Calu3 (cell line): ENCODE measurements at regions not wholly inside any gene's neighbourhood (a gene's known extent, or its start where the extent isn't known, plus 50 kb on each side); places are given as distances from the start of the nearest gene placed in this dataset.

Experiments used
- BruUV-seq: library from RNA; stranded (reverse); fragments of 400-500 nt; replicated peaks from 2 replicates; lab custom pipeline; 2021; lab: Mats Ljungman, UMichigan
- CTCF ChIA-PET: fragments of 300-600 bp; sonication (Branson Sonifier 250); formaldehyde crosslinking; loops from one replicate; lab custom pipeline; 2022; ENCODE audit warnings: antibody characterized with exemption; lab: Charles Lee
- DNase-seq: peaks from one replicate; pipeline ENCODE4 v3.0.0; 2022
- H3K27ac Mint-ChIP-seq: one replicate; pipeline ENCODE4 v1.8.0; 2022; ENCODE audit warnings: mixed read lengths; ENCODE audit not compliant: unreplicated experiment
- H3K27me3 Mint-ChIP-seq: one replicate; pipeline ENCODE4 v1.8.0; 2022; ENCODE audit warnings: mixed read lengths; ENCODE audit not compliant: unreplicated experiment
- H3K36me3 Mint-ChIP-seq: one replicate; pipeline ENCODE4 v1.8.0; 2022; ENCODE audit warnings: mild to moderate bottlenecking, moderate library complexity, mixed read lengths; ENCODE audit not compliant: insufficient read depth, unreplicated experiment
- H3K4me1 Mint-ChIP-seq: one replicate; pipeline ENCODE4 v1.8.0; 2022; ENCODE audit warnings: mild to moderate bottlenecking, low read depth, mixed read lengths; ENCODE audit not compliant: unreplicated experiment
- H3K4me3 Mint-ChIP-seq: one replicate; pipeline ENCODE4 v1.8.0; 2022; ENCODE audit warnings: mild to moderate bottlenecking, low read depth, moderate library complexity, mixed read lengths; ENCODE audit not compliant: unreplicated experiment
- H3K9me3 Mint-ChIP-seq: one replicate; pipeline ENCODE4 v1.8.0; 2022; ENCODE audit warnings: low read depth, mixed read lengths; ENCODE audit not compliant: unreplicated experiment
- intact Hi-C: fragments of 100-400 bp; cut with micrococcal nuclease; formaldehyde crosslinking; loops from one replicate; pipeline ENCODE4 v1.10.0; 2022; ENCODE audit not compliant: unreplicated experiment
- TF ChIP-seq, protein P1 (sequence below): fragments of 200-600 bp; IDR thresholded peaks from one replicate; pipeline ENCODE4 v1.8.0; 2022; ENCODE audit warnings: antibody characterized with exemption; ENCODE audit not compliant: unreplicated experiment

DNA sequence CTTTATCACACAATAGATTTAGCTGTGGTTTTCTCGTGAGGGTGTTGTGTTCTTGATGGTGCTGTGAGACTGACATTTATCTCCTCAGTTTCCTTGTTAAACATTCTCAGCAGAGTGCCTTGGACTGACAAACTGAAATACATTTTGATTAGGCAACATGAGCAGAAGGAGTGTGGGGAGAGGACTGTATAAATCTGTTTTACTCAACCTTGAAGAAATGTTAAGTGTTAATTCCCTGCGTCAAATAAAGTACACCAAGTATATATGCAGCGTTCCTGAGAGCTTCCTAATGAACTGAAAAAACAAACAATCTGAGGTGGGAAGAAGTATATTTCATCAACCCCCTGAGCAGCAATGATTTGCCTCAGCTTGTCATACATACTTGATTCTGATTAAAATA lies 540.3 kb upstream of the B3GALT2 start:
- BruUV-seq, result no TSS peak
- Mint-ChIP-seq H3K36me3 (no peaks in the 10 kb centered on the region), H3K4me1 (no peaks in the 10 kb centered on the region), H3K27me3 (no peaks in the 10 kb centered on the region), H3K4me3 (no peak overlapping the region), H3K9me3 (no peaks in the 10 kb centered on the region), H3K27ac (no peak overlapping the region)
- intact Hi-C loops, result no loop called here
- DNase-seq, result no peak
- TF ChIP-seq, protein P1, sequence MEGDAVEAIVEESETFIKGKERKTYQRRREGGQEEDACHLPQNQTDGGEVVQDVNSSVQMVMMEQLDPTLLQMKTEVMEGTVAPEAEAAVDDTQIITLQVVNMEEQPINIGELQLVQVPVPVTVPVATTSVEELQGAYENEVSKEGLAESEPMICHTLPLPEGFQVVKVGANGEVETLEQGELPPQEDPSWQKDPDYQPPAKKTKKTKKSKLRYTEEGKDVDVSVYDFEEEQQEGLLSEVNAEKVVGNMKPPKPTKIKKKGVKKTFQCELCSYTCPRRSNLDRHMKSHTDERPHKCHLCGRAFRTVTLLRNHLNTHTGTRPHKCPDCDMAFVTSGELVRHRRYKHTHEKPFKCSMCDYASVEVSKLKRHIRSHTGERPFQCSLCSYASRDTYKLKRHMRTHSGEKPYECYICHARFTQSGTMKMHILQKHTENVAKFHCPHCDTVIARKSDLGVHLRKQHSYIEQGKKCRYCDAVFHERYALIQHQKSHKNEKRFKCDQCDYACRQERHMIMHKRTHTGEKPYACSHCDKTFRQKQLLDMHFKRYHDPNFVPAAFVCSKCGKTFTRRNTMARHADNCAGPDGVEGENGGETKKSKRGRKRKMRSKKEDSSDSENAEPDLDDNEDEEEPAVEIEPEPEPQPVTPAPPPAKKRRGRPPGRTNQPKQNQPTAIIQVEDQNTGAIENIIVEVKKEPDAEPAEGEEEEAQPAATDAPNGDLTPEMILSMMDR, result no peak
- CTCF ChIA-PET, result interaction anchor here (0.6 kb wide), 1 partner anchor 824 kb away, joined by 3 read pairs; no protein-coding TSS in a partner anchor

DNA sequence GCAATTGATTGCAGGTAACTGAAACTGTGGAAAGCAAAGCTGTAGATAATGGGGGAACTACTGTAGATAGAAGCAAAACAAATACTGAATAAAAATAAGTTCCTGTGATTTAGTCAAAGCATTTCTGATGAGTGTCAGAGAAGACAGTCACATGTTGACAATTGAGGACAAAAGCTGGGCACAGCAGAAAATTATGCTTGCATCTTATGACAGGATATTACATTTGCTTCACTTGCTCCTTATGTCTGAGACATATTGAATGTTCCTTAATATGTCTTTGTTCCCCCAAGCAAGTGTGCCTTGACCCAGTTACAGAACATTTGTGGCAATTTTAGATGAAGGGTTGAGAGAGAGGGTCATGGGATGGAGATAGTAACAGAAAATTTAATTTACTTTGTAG lies 526.0 kb upstream of the B3GALT2 start:
- intact Hi-C loops, result no loop called here
- DNase-seq, result no peak
- Mint-ChIP-seq H3K4me1 (peaks cover 7% of the 10 kb centered on the region), H3K27me3 (no peaks in the 10 kb centered on the region), H3K27ac (no peak overlapping the region), H3K9me3 (no peaks in the 10 kb centered on the region), H3K36me3 (no peaks in the 10 kb centered on the region), H3K4me3 (no peak overlapping the region)
- TF ChIP-seq, protein P1, result no peak
- CTCF ChIA-PET, result no interaction called here
- no TSS peak for BruUV-seq

DNA sequence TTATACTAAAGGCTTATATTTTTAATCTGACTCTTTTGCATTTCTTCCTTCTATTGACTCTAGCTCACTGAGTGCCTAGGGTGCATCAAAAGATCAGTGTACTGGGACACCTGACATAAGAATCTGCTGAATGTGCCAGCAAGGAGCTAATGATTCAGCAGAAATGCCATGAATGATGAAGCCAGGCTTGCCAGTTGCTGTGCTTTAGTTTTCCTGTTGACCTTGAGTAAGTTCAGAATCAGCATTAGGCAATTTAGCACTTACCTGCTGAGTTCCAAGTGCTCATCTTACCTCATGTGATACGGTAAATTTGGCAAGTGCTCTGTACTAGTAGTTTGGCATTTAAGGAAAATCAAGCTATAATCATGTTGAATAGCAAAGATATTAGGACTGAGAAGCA lies 523.2 kb upstream of the B3GALT2 start:
- no TSS peak for BruUV-seq
- intact Hi-C loops, result loop anchor here (5.0 kb wide), 1 partner anchor 302 kb away; no protein-coding TSS in a partner anchor
- Mint-ChIP-seq H3K4me1 (peaks cover 8% of the 10 kb centered on the region), H3K9me3 (peaks cover 2% of the 10 kb centered on the region), H3K36me3 (no peaks in the 10 kb centered on the region), H3K27me3 (no peaks in the 10 kb centered on the region), H3K27ac (no peak overlapping the region), H3K4me3 (no peak overlapping the region)
- no peak for DNase-seq
- TF ChIP-seq, protein P1, result no peak
- CTCF ChIA-PET, result no interaction called here

DNA sequence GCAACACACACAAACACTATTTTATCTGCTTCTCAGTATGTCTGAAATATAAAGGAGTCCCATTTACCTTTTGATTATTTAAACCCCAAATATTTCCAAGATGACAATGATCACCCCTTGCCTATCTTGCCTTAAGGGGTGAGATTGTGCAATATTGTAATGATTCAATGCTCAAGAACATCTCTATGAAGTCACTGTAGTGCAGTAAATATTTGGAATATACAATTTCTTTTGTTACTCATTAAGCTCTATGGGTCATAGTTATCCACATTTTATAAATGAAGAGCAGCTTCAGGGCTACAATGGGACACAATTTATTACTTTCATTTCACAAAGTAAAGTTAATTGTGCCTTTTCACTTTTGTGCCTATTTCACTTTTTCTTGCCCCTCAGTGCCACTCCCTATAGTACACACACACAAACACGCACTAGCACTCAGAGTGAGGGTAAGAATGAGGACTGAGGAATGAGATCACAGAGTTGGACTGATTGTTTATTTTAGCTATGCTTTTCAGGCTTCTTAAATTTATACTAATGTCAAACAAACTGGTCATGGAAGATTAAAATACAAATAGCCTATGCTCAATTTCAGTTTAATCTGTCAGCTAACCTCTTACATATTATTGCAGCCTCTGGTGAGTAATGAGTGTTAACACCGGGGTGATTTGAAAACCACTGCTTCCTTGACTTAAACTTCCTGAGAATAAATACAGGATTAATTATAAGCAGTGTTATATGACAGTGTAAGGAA lies 521.0 kb upstream of the B3GALT2 start:
- Mint-ChIP-seq H3K4me1 (peaks cover 8% of the 10 kb centered on the region), H3K4me3 (no peak overlapping the region), H3K27ac (peak overlapping the region; percentile 26), H3K27me3 (no peaks in the 10 kb centered on the region), H3K9me3 (peaks cover 2% of the 10 kb centered on the region), H3K36me3 (no peaks in the 10 kb centered on the region)
- intact Hi-C loops, result loop anchor here (5.0 kb wide), 1 partner anchor 300 kb away; no protein-coding TSS in a partner anchor
- no TSS peak for BruUV-seq
- TF ChIP-seq, protein P1, result no peak
- CTCF ChIA-PET, result no interaction called here
- DNase-seq, result no peak
